H1 (cell line): ENCODE measurements at regions not wholly inside any gene's neighbourhood (a gene's known extent, or its start where the extent isn't known, plus 50 kb on each side); places are given as distances from the start of the nearest gene placed in this dataset.

Experiments used
- CTCF ChIA-PET: fragments of 300-600 bp; sonication (Branson Sonifier 250); formaldehyde crosslinking; loops from one replicate; lab custom pipeline; 2021; ENCODE audit not compliant: partially characterized antibody; lab: Charles Lee
- POLR2A ChIA-PET: fragments of 300-600 bp; sonication (Branson Sonifier 250); formaldehyde crosslinking; loops from one replicate; lab custom pipeline; 2021; ENCODE audit warnings: inconsistent platforms; ENCODE audit not compliant: partially characterized antibody; lab: Charles Lee
- DNase-seq, 2 experiments: peaks; one replicate each; pipeline versions ENCODE4 v3.0.0 to v3.0.0-alpha.2; 2010 to 2022; ENCODE audit warnings: low spot score in 2 of 2, low read depth in 1 of 2, mixed read lengths in 1 of 2
- FAIRE-seq: peaks from 2 replicates; lab custom pipeline; 2011; peaks lifted over from hg19 to GRCh38; lab: Jason Lieb, UNC
- H2AFZ ChIP-seq: 2 replicates; pipeline ENCODE4 v1.8.1; 2012; ENCODE audit warnings: low read length, inconsistent platforms
- H2AK5ac ChIP-seq: 2 replicates; pipeline ENCODE4 v1.6.1; 2013; ENCODE audit warnings: low read depth, low read length
- H2BK120ac ChIP-seq: replicated peaks from 2 replicates; pipeline ENCODE3; 2013; ENCODE audit warnings: low read depth, low read length, inconsistent platforms
- H2BK12ac ChIP-seq: 2 replicates; pipeline ENCODE4 v1.6.1; 2013; ENCODE audit warnings: low read depth, low read length
- H2BK15ac ChIP-seq: 2 replicates; pipeline ENCODE4 v1.6.1; 2013; ENCODE audit warnings: low read length
- H2BK20ac ChIP-seq: 2 replicates; pipeline ENCODE4 v1.6.1; 2013; ENCODE audit warnings: low read length
- H2BK5ac ChIP-seq: 2 replicates; pipeline ENCODE4 v1.6.1; 2013; ENCODE audit warnings: low read depth, low read length
- H3K14ac ChIP-seq: 2 replicates; pipeline ENCODE4 v1.6.1; 2013; ENCODE audit warnings: inconsistent platforms; ENCODE audit not compliant: insufficient read length
- H3K18ac ChIP-seq: 2 replicates; pipeline ENCODE4 v1.6.1; 2013; ENCODE audit warnings: low read length; ENCODE audit errors: extremely low read depth
- H3K23ac ChIP-seq: 2 replicates; pipeline ENCODE4 v1.6.1; 2013; ENCODE audit warnings: inconsistent platforms; ENCODE audit not compliant: insufficient read length
- H3K23me2 ChIP-seq: 2 replicates; pipeline ENCODE4 v1.6.1; 2013; ENCODE audit warnings: low read depth, low read length
- H3K27ac ChIP-seq: 2 replicates; pipeline ENCODE4 v1.6.1; 2011; ENCODE audit warnings: low read depth, low read length, inconsistent platforms
- H3K27me3 ChIP-seq, 4 experiments: replicated peaks in 1 of 4; 1 replicate in 1 of 4; 2 replicates in 3 of 4; pipeline versions ENCODE4 v1.6.1 to v1.8.1; 2011 to 2013; ENCODE audit warnings: low read length in 3 of 4, mild to moderate bottlenecking in 3 of 4, inconsistent platforms in 2 of 4, mixed read lengths in 2 of 4, moderate library complexity in 1 of 4; ENCODE audit not compliant: control insufficient read depth in 3 of 4, insufficient read depth in 3 of 4; ENCODE audit errors: extremely low read depth in 1 of 4
- H3K36me3 ChIP-seq, 4 experiments: 2 replicates each; pipeline versions ENCODE4 v1.6.1 to v1.8.1; 2011 to 2013; ENCODE audit warnings: mild to moderate bottlenecking in 4 of 4, low read length in 3 of 4, moderate library complexity in 2 of 4, control low read depth in 1 of 4, inconsistent platforms in 1 of 4; ENCODE audit not compliant: insufficient read depth in 4 of 4, control insufficient read depth in 2 of 4
- H3K4ac ChIP-seq: replicated peaks from 2 replicates; pipeline ENCODE3; 2013; ENCODE audit warnings: low read length, low read depth, mixed read lengths, inconsistent platforms; ENCODE audit not compliant: insufficient read length
- H3K4me1 ChIP-seq, 4 experiments: replicated peaks in 1 of 4; 1 replicate in 1 of 4; 2 replicates in 3 of 4; pipeline versions ENCODE4 v1.6.1 to v1.8.1; 2011 to 2013; ENCODE audit warnings: low read length in 3 of 4, inconsistent platforms in 2 of 4, mixed read lengths in 1 of 4; ENCODE audit not compliant: insufficient read depth in 4 of 4, control insufficient read depth in 3 of 4
- H3K4me2 ChIP-seq, 2 experiments: 2 replicates each; pipeline versions ENCODE4 v1.6.1 to v1.8.1; 2011 to 2013; ENCODE audit warnings: low read depth in 2 of 2, low read length in 2 of 2, control low read depth in 1 of 2, inconsistent platforms in 1 of 2, mild to moderate bottlenecking in 1 of 2; ENCODE audit not compliant: insufficient read depth in 1 of 2
- H3K4me3 ChIP-seq, 4 experiments: fragments of 200-600, 300-600 bp in 1 of 4; sonication (generic), shearing (Covaris generic), sonication (Bioruptor Twin) in 1 of 4; 2 replicates each; pipeline versions ENCODE4 v1.5.1 to v1.8.1; 2011 to 2016; ENCODE audit warnings: low read length in 4 of 4, low read depth in 3 of 4, control low read depth in 2 of 4, inconsistent platforms in 2 of 4, mild to moderate bottlenecking in 2 of 4, mixed read lengths in 1 of 4, moderate library complexity in 1 of 4; ENCODE audit not compliant: insufficient read depth in 2 of 4; ENCODE audit errors: extremely low read depth in 1 of 4
- H3K56ac ChIP-seq: replicated peaks from 2 replicates; pipeline ENCODE3; 2013; ENCODE audit warnings: low read depth, mild to moderate bottlenecking, mixed read lengths, low read length, inconsistent platforms; ENCODE audit not compliant: insufficient read length
- H3K79me1 ChIP-seq: 2 replicates; pipeline ENCODE4 v1.6.1; 2013; ENCODE audit warnings: low read depth, low read length, control low read depth
- H3K79me2 ChIP-seq, 2 experiments: 2 replicates each; pipeline versions ENCODE4 v1.6.1 to v1.8.1; 2012 to 2013; ENCODE audit warnings: low read length in 2 of 2, mild to moderate bottlenecking in 2 of 2, inconsistent platforms in 1 of 2; ENCODE audit not compliant: insufficient read depth in 2 of 2, control insufficient read depth in 1 of 2
- H3K9ac ChIP-seq, 4 experiments: replicated peaks in 1 of 4; 1 replicate in 1 of 4; 2 replicates in 3 of 4; pipeline versions ENCODE4 v1.6.1 to v1.8.1; 2011 to 2013; ENCODE audit warnings: low read depth in 3 of 4, low read length in 3 of 4, control low read depth in 2 of 4, mild to moderate bottlenecking in 2 of 4, moderate library complexity in 2 of 4, inconsistent platforms in 1 of 4; ENCODE audit errors: extremely low read depth in 1 of 4
- H3K9me3 ChIP-seq, 2 experiments: 2 replicates each; pipeline versions ENCODE4 v1.6.1 to v1.8.1; 2012 to 2013; ENCODE audit warnings: mild to moderate bottlenecking in 2 of 2, moderate library complexity in 2 of 2, control low read depth in 1 of 2, inconsistent platforms in 1 of 2, low read depth in 1 of 2, low read length in 1 of 2, mixed read lengths in 1 of 2; ENCODE audit not compliant: insufficient read depth in 2 of 2
- H4K20me1 ChIP-seq, 2 experiments: replicated peaks in 1 of 2; 2 replicates each; pipeline versions ENCODE3 to v1.8.1; 2011 to 2013; ENCODE audit warnings: inconsistent platforms in 2 of 2, low read length in 2 of 2, mild to moderate bottlenecking in 1 of 2; ENCODE audit not compliant: insufficient read depth in 2 of 2, control insufficient read depth in 1 of 2
- H4K5ac ChIP-seq: 2 replicates; pipeline ENCODE4 v1.6.1; 2013; ENCODE audit warnings: low read length, low read depth, mixed read lengths, inconsistent platforms; ENCODE audit not compliant: insufficient read length
- H4K8ac ChIP-seq: 2 replicates; pipeline ENCODE4 v1.8.0; 2013; ENCODE audit warnings: mild to moderate bottlenecking, moderate library complexity, low read length, inconsistent platforms; ENCODE audit not compliant: insufficient read depth; ENCODE audit errors: extremely low read depth
- H4K91ac ChIP-seq: replicated peaks from 2 replicates; pipeline ENCODE3; 2013; ENCODE audit warnings: low read length, mixed read lengths, inconsistent platforms; ENCODE audit not compliant: insufficient read length
- BRCA1 ChIP-seq: IDR thresholded peaks from 2 replicates; pipeline ENCODE4 v1.6.1; 2012; ENCODE audit warnings: low read depth, low read length, improper control_type of control experiment
- SP2 ChIP-seq: IDR thresholded peaks from 2 replicates; pipeline ENCODE4 v1.6.1; 2012; ENCODE audit warnings: mild to moderate bottlenecking, low read length, inconsistent platforms
- WGBS, 2 experiments: shearing (Covaris generic) in 1 of 2; methylation state at CpG; one replicate each; pipeline versions ENCODE4 v1.1.6 to v1.1.7; 2013 to 2015; ENCODE audit warnings: low lambda C conversion rate in 2 of 2, mixed read lengths in 2 of 2, inconsistent platforms in 1 of 2, low coverage in 1 of 2, missing lambda C conversion rate in 1 of 2; ENCODE audit not compliant: insufficient replicate concordance in 2 of 2, insufficient coverage in 1 of 2, insufficient read length in 1 of 2; ENCODE audit errors: extremely low coverage in 1 of 2, missing lambda C conversion rate in 1 of 2; 5-methylcytosine and 5-hydroxymethylcytosine counted together

DNA sequence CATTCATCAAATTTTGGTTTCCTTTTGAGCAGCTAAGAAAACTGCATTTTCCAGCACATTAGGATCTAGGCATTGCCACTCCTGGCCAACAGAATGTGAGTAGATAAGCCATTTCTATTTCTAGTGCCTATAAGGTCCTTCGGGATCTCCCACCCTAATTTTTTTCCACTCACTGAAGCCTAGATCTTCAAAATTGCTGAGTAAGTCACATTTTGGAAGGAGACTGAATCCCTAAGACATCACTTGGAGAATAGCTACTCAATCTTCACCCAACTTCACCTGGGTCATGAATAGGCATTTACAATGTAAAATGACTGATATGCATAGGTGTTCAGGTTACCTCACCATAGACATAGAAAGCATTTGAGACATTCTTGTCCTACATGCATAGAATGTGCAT is 548.1 kb upstream of the GYPC start:
- WGBS, 2 experiments: 18% methylated on average over 1 of the region's 1 CpG; no CpG with 5 or more reads in 1 of the 2 experiments
- H2BK5ac ChIP-seq: no peak overlapping the region
- no peak overlapping the region for H2BK12ac ChIP-seq
- no peaks in the 10 kb centered on the region for H3K23me2 ChIP-seq
- FAIRE-seq (no peak), DNase-seq (no peak)
- no peak overlapping the region for H3K18ac ChIP-seq
- H4K91ac ChIP-seq: no peak overlapping the region
- H3K27me3 ChIP-seq: no peaks in the 10 kb centered on the region
- H4K8ac ChIP-seq: no peak overlapping the region
- no peak overlapping the region for H3K14ac ChIP-seq
- H2AK5ac ChIP-seq: no peak overlapping the region
- H3K4me2 ChIP-seq: no peak overlapping the region
- no peaks in the 10 kb centered on the region for H3K79me2 ChIP-seq
- no peak overlapping the region for H2BK15ac ChIP-seq
- no peaks in the 10 kb centered on the region for H4K20me1 ChIP-seq
- TF ChIP-seq BRCA1: no peak
- TF ChIP-seq SP2: no peak
- no peaks in the 10 kb centered on the region for H3K4me1 ChIP-seq
- H3K9me3 ChIP-seq: no peaks in the 10 kb centered on the region
- H3K56ac ChIP-seq: no peak overlapping the region
- H3K79me1 ChIP-seq: no peaks in the 10 kb centered on the region
- H3K23ac ChIP-seq: no peak overlapping the region
- H3K27ac ChIP-seq: no peak overlapping the region
- POLR2A ChIA-PET: no interaction called here
- CTCF ChIA-PET: no interaction called here
- no peak overlapping the region for H2AFZ ChIP-seq
- H3K4me3 ChIP-seq: no peak overlapping the region
- no peaks in the 10 kb centered on the region for H3K36me3 ChIP-seq
- H3K4ac ChIP-seq: no peak overlapping the region
- no peak overlapping the region for H3K9ac ChIP-seq
- no peak overlapping the region for H2BK20ac ChIP-seq
- H4K5ac ChIP-seq: no peak overlapping the region
- no peak overlapping the region for H2BK120ac ChIP-seq
